ENCODE measurements at regions not wholly inside any gene's neighbourhood (a gene's known extent, or its start where the extent isn't known, plus 50 kb on each side); places are given as distances from the start of the nearest gene placed in this dataset.

DNA sequence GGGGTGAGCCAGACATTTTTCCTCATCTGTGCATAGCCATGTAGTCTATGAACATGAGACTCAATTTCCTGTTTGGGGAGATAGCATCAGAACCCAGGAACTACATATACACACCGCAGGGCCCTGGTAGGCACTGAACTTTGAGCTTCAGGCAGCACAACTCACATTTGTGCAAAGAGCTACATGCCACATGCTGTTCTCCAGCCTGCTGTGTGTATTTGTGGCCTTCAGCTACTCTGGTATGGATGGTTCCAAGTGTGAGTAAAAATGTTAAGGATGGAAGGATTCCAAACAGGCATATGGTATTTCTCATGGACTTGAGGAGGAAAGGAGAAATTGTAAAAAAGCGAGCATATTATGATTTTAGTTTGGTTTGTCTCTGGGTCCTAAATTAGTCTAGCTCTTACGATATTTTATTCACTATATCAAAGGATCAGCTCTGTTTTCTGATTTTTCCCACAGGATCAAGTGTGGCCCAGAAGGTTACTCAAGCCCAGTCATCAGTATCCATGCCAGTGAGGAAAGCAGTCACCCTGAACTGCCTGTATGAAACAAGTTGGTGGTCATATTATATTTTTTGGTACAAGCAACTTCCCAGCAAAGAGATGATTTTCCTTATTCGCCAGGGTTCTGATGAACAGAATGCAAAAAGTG, 422.4 kb upstream of the OR4E1 start:
- peak overlapping the region; percentile 44 to 69 (median 57) for H3K27ac ChIP-seq
- intact Hi-C loops (cut with DNase I; ENCODE audit: low total_unique reads) (no loop called here), in situ Hi-C loops (cut with MboI; ENCODE audit: low sequenced_read_pairs in 4 of 4) (no loop called here)
- peak; percentile 53 to 57 for ATAC-seq
- no peaks in the 10 kb centered on the region for H3K27me3 ChIP-seq
- no peaks in the 10 kb centered on the region for H3K4me1 ChIP-seq
- H3K9me3 ChIP-seq: no peaks in the 10 kb centered on the region
- no peaks in the 10 kb centered on the region for H3K36me3 ChIP-seq
- H3K4me3 ChIP-seq: no peak overlapping the region
- DNase-seq: peak in 1 of 2 donors; percentile 27
- TF ChIP-seq, protein P1, sequence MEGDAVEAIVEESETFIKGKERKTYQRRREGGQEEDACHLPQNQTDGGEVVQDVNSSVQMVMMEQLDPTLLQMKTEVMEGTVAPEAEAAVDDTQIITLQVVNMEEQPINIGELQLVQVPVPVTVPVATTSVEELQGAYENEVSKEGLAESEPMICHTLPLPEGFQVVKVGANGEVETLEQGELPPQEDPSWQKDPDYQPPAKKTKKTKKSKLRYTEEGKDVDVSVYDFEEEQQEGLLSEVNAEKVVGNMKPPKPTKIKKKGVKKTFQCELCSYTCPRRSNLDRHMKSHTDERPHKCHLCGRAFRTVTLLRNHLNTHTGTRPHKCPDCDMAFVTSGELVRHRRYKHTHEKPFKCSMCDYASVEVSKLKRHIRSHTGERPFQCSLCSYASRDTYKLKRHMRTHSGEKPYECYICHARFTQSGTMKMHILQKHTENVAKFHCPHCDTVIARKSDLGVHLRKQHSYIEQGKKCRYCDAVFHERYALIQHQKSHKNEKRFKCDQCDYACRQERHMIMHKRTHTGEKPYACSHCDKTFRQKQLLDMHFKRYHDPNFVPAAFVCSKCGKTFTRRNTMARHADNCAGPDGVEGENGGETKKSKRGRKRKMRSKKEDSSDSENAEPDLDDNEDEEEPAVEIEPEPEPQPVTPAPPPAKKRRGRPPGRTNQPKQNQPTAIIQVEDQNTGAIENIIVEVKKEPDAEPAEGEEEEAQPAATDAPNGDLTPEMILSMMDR (IDR thresholded peaks at IDR 0.05 in 4 of 5, conservative IDR thresholded peaks at IDR 0.05 in 1 of 5): no peak
- no peak for TF ChIP-seq POLR2A (IDR thresholded peaks at IDR 0.05)

GRCh38 chr14:22089940-22090339, 416.3 kb upstream of the OR4E1 start:
- in situ Hi-C loops (cut with MboI; ENCODE audit: low sequenced_read_pairs in 4 of 4): no loop called here
- H3K27me3 ChIP-seq: no peaks in the 10 kb centered on the region
- intact Hi-C loops (cut with DNase I; ENCODE audit: low total_unique reads): loop anchor here (5.0 kb wide), 1 partner anchor 78 kb away; no protein-coding TSS in a partner anchor
- no peak for TF ChIP-seq POLR2A (IDR thresholded peaks at IDR 0.05)
- TF ChIP-seq, protein P1 (IDR thresholded peaks at IDR 0.05 in 4 of 5, conservative IDR thresholded peaks at IDR 0.05 in 1 of 5): no peak
- peak overlapping the region; percentile 56 to 67 (median 62) for H3K27ac ChIP-seq
- H3K36me3 ChIP-seq: no peaks in the 10 kb centered on the region
- no peak for ATAC-seq
- no peak overlapping the region for H3K4me3 ChIP-seq
- no peaks in the 10 kb centered on the region for H3K9me3 ChIP-seq
- DNase-seq: no peak
- no peaks in the 10 kb centered on the region for H3K4me1 ChIP-seq

GRCh38 chr14:22088614-22089342, 415.2 kb upstream of the OR4E1 start:
- no peaks in the 10 kb centered on the region for H3K27me3 ChIP-seq
- intact Hi-C loops (cut with DNase I; ENCODE audit: low total_unique reads) (loop anchor here (5.0 kb wide), 1 partner anchor 76 kb away; no protein-coding TSS in a partner anchor), in situ Hi-C loops (cut with MboI; ENCODE audit: low sequenced_read_pairs in 4 of 4) (no loop called here)
- no peaks in the 10 kb centered on the region for H3K9me3 ChIP-seq
- H3K4me1 ChIP-seq: no peaks in the 10 kb centered on the region
- H3K36me3 ChIP-seq: no peaks in the 10 kb centered on the region
- DNase-seq (no peak), ATAC-seq (peak; percentile 63 to 75)
- no peak overlapping the region for H3K4me3 ChIP-seq
- TF ChIP-seq, protein P1 (IDR thresholded peaks at IDR 0.05 in 4 of 5, conservative IDR thresholded peaks at IDR 0.05 in 1 of 5): no peak
- TF ChIP-seq POLR2A (IDR thresholded peaks at IDR 0.05): no peak
- H3K27ac ChIP-seq: peak overlapping the region; percentile 56 to 67 (median 62)

DNA sequence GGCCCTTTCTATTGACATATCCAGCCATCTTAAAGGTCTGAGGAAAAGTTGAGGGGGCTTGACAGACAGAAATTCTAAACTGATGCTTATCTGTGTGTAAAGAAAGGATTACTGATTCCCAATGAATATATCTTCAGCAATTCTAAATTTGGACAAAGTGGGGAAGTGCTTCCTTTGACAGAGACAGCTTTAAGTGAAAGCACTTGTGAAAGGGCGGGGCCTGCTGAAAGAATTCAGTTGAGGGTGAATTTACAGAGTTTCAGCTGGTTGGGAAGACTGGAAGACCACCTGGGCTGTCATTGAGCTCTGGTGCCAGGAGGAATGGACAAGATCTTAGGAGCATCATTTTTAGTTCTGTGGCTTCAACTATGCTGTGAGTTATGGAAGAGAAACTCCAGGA, 412.5 kb upstream of the OR4E1 start:
- in situ Hi-C loops (cut with MboI; ENCODE audit: low sequenced_read_pairs in 4 of 4): no loop called here
- no peak for DNase-seq

More for the DNA sequence above, 412.5 kb upstream of the OR4E1 start:
- no peak for ATAC-seq
- peak overlapping the region in 3 of 4 donors; percentile 9 to 40 (median 35) for H3K27ac ChIP-seq
- no peaks in the 10 kb centered on the region for H3K9me3 ChIP-seq
- TF ChIP-seq, protein P1 (IDR thresholded peaks at IDR 0.05 in 4 of 5, conservative IDR thresholded peaks at IDR 0.05 in 1 of 5): no peak
- TF ChIP-seq POLR2A (IDR thresholded peaks at IDR 0.05): no peak
- H3K4me1 ChIP-seq: no peaks in the 10 kb centered on the region
- H3K36me3 ChIP-seq: no peaks in the 10 kb centered on the region
- intact Hi-C loops (cut with DNase I; ENCODE audit: low total_unique reads): loop anchor here (5.0 kb wide), 1 partner anchor 74 kb away; no protein-coding TSS in a partner anchor
- H3K27me3 ChIP-seq: no peaks in the 10 kb centered on the region
- no peak overlapping the region for H3K4me3 ChIP-seq
